Upper lobe of left lung (tissue), 4 donors: ENCODE measurements at regions not wholly inside any gene's neighbourhood (a gene's known extent, or its start where the extent isn't known, plus 50 kb on each side); places are given as distances from the start of the nearest gene placed in this dataset.

ENCODE experiments used
- POLR2AphosphoS5 ChIP-seq, 2 donors: sonication (generic); formaldehyde crosslinking; IDR thresholded peaks; one replicate each; pipeline ENCODE4 v1.5.1; 2017; ENCODE audit warnings: antibody characterized with exemption in 2 of 2
- TF ChIP-seq, protein P1 (sequence below), 6 experiments: fragments of 450-650 bp in 4 of 6; fragments of 200-600 bp in 2 of 6; sonication (generic) in 2 of 6; IDR thresholded peaks; one replicate each; pipeline ENCODE4 v1.5.1; 2016 to 2019; ENCODE audit warnings: antibody characterized with exemption in 6 of 6

DNA sequence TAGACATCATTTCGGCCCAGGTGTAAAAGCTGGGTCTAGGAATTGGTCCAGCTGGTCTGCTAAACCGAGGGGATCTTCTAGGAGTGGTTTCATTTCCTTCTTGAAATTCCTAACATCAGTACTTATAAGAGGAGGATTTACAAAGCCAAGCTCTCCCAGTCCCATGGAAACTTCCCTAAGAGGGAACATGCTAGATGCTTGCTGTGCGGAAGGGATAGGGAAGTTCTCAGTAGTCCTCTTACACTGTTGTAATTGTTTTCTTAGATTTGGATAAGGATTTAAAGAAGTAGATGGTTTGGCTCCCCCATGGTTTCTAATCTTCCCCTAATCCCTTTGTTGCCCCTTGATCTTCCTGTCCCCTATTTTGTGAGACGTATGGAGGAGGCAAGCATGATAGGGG, 89.7 kb upstream of the XCR1 start:
- TF ChIP-seq POLR2AphosphoS5 (IDR thresholded peaks at IDR 0.05) = no peak
- TF ChIP-seq, protein P1, sequence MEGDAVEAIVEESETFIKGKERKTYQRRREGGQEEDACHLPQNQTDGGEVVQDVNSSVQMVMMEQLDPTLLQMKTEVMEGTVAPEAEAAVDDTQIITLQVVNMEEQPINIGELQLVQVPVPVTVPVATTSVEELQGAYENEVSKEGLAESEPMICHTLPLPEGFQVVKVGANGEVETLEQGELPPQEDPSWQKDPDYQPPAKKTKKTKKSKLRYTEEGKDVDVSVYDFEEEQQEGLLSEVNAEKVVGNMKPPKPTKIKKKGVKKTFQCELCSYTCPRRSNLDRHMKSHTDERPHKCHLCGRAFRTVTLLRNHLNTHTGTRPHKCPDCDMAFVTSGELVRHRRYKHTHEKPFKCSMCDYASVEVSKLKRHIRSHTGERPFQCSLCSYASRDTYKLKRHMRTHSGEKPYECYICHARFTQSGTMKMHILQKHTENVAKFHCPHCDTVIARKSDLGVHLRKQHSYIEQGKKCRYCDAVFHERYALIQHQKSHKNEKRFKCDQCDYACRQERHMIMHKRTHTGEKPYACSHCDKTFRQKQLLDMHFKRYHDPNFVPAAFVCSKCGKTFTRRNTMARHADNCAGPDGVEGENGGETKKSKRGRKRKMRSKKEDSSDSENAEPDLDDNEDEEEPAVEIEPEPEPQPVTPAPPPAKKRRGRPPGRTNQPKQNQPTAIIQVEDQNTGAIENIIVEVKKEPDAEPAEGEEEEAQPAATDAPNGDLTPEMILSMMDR (IDR thresholded peaks at IDR 0.05) = no peak
